ENCODE measurements at regions not wholly inside any gene's neighbourhood (a gene's known extent, or its start where the extent isn't known, plus 50 kb on each side); places are given as distances from the start of the nearest gene placed in this dataset.

- H3K4me3 ChIP-seq (ENCODE audit: low read depth, low read length), result no peak overlapping the region
- CTCF ChIA-PET, result no interaction called here
- no peaks in the 10 kb centered on the region for H3K4me1 ChIP-seq (ENCODE audit: control insufficient read depth, insufficient read depth, low read length)
- no peaks in the 10 kb centered on the region for H3K9me3 ChIP-seq (ENCODE audit: control insufficient read depth, insufficient read depth, low read depth, low read length)
- POLR2A ChIA-PET, result no interaction called here
- no peak overlapping the region for H3K27ac ChIP-seq (ENCODE audit: extremely low read depth, low read depth, low read length)
- H3K36me3 ChIP-seq (ENCODE audit: control insufficient read depth in 2 of 2, insufficient read depth in 1 of 2, low read length in 2 of 2), result no peaks in the 10 kb centered on the region
- TF ChIP-seq, protein P1, sequence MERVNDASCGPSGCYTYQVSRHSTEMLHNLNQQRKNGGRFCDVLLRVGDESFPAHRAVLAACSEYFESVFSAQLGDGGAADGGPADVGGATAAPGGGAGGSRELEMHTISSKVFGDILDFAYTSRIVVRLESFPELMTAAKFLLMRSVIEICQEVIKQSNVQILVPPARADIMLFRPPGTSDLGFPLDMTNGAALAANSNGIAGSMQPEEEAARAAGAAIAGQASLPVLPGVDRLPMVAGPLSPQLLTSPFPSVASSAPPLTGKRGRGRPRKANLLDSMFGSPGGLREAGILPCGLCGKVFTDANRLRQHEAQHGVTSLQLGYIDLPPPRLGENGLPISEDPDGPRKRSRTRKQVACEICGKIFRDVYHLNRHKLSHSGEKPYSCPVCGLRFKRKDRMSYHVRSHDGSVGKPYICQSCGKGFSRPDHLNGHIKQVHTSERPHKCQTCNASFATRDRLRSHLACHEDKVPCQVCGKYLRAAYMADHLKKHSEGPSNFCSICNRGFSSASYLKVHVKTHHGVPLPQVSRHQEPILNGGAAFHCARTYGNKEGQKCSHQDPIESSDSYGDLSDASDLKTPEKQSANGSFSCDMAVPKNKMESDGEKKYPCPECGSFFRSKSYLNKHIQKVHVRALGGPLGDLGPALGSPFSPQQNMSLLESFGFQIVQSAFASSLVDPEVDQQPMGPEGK (tag by site-specific recombination; IDR thresholded peaks at IDR 0.05), result no peak
- no peak for TF ChIP-seq ZNF560 (tag by site-specific recombination; IDR thresholded peaks at IDR 0.05; ENCODE audit: borderline replicate concordance)
- no peak for TF ChIP-seq ZXDB (tag by site-specific recombination; IDR thresholded peaks at IDR 0.05)
- TF ChIP-seq, protein P2, sequence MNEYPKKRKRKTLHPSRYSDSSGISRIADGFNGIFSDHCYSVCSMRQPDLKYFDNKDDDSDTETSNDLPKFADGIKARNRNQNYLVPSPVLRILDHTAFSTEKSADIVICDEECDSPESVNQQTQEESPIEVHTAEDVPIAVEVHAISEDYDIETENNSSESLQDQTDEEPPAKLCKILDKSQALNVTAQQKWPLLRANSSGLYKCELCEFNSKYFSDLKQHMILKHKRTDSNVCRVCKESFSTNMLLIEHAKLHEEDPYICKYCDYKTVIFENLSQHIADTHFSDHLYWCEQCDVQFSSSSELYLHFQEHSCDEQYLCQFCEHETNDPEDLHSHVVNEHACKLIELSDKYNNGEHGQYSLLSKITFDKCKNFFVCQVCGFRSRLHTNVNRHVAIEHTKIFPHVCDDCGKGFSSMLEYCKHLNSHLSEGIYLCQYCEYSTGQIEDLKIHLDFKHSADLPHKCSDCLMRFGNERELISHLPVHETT (tag by site-specific recombination; IDR thresholded peaks at IDR 0.05), result no peak
Observed at GRCh38 chr2:84175970-84176369, 283.1 kb downstream of the SUCLG1 start.

- TF ChIP-seq, protein P3, sequence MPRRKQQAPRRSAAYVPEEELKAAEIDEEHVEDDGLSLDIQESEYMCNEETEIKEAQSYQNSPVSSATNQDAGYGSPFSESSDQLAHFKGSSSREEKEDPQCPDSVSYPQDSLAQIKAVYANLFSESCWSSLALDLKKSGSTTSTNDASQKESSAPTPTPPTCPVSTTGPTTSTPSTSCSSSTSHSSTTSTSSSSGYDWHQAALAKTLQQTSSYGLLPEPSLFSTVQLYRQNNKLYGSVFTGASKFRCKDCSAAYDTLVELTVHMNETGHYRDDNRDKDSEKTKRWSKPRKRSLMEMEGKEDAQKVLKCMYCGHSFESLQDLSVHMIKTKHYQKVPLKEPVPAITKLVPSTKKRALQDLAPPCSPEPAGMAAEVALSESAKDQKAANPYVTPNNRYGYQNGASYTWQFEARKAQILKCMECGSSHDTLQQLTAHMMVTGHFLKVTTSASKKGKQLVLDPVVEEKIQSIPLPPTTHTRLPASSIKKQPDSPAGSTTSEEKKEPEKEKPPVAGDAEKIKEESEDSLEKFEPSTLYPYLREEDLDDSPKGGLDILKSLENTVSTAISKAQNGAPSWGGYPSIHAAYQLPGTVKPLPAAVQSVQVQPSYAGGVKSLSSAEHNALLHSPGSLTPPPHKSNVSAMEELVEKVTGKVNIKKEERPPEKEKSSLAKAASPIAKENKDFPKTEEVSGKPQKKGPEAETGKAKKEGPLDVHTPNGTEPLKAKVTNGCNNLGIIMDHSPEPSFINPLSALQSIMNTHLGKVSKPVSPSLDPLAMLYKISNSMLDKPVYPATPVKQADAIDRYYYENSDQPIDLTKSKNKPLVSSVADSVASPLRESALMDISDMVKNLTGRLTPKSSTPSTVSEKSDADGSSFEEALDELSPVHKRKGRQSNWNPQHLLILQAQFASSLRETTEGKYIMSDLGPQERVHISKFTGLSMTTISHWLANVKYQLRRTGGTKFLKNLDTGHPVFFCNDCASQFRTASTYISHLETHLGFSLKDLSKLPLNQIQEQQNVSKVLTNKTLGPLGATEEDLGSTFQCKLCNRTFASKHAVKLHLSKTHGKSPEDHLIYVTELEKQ (tag by site-specific recombination; IDR thresholded peaks at IDR 0.05; ENCODE audit: borderline replicate concordance), result no peak
- TF ChIP-seq, protein P4, sequence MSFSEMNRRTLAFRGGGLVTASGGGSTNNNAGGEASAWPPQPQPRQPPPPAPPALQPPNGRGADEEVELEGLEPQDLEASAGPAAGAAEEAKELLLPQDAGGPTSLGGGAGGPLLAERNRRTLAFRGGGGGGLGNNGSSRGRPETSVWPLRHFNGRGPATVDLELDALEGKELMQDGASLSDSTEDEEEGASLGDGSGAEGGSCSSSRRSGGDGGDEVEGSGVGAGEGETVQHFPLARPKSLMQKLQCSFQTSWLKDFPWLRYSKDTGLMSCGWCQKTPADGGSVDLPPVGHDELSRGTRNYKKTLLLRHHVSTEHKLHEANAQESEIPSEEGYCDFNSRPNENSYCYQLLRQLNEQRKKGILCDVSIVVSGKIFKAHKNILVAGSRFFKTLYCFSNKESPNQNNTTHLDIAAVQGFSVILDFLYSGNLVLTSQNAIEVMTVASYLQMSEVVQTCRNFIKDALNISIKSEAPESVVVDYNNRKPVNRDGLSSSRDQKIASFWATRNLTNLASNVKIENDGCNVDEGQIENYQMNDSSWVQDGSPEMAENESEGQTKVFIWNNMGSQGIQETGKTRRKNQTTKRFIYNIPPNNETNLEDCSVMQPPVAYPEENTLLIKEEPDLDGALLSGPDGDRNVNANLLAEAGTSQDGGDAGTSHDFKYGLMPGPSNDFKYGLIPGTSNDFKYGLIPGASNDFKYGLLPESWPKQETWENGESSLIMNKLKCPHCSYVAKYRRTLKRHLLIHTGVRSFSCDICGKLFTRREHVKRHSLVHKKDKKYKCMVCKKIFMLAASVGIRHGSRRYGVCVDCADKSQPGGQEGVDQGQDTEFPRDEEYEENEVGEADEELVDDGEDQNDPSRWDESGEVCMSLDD (tag by site-specific recombination; IDR thresholded peaks at IDR 0.05), result no peak
- TF ChIP-seq ZSCAN30 (tag by site-specific recombination; IDR thresholded peaks at IDR 0.05) (no peak), SETDB1 (IDR thresholded peaks at IDR 0.05; ENCODE audit: insufficient read length, low read length) (no peak)
- no peak overlapping the region for H3K4me3 ChIP-seq (ENCODE audit: low read depth, low read length)
- no peak overlapping the region for H3K27ac ChIP-seq (ENCODE audit: extremely low read depth, low read depth, low read length)
- CTCF ChIA-PET, result no interaction called here
- H3K36me3 ChIP-seq (ENCODE audit: control insufficient read depth in 2 of 2, insufficient read depth in 1 of 2, low read length in 2 of 2), result no peaks in the 10 kb centered on the region
- no peaks in the 10 kb centered on the region for H3K4me1 ChIP-seq (ENCODE audit: control insufficient read depth, insufficient read depth, low read length)
- POLR2A ChIA-PET, result no interaction called here
- no peaks in the 10 kb centered on the region for H3K9me3 ChIP-seq (ENCODE audit: control insufficient read depth, insufficient read depth, low read depth, low read length)
Observed at GRCh38 chr2:84175340-84175739, 283.7 kb downstream of the SUCLG1 start.

- ChIA-PET POLR2A (no interaction called here), CTCF (no interaction called here)
- no peaks in the 10 kb centered on the region for H3K9me3 ChIP-seq (ENCODE audit: control insufficient read depth, insufficient read depth, low read depth, low read length)
- H3K4me1 ChIP-seq (ENCODE audit: control insufficient read depth, insufficient read depth, low read length), result no peaks in the 10 kb centered on the region
- no peak overlapping the region for H3K27ac ChIP-seq (ENCODE audit: extremely low read depth, low read depth, low read length)
- no peaks in the 10 kb centered on the region for H3K36me3 ChIP-seq (ENCODE audit: control insufficient read depth in 2 of 2, insufficient read depth in 1 of 2, low read length in 2 of 2)
- no peak overlapping the region for H3K4me3 ChIP-seq (ENCODE audit: low read depth, low read length)
- no peak for TF ChIP-seq SALL2 (tag by site-specific recombination; IDR thresholded peaks at IDR 0.05; ENCODE audit: borderline replicate concordance)
- no peak for TF ChIP-seq ZNF350 (tag by site-specific recombination; IDR thresholded peaks at IDR 0.05)
- 0 out of 2 replicates have a peak, but pooled peaks have one; percentile 31 for TF ChIP-seq ATF2 (tag by site-specific recombination; IDR thresholded peaks at IDR 0.05; ENCODE audit: low read depth)
- TF ChIP-seq INSM2 (tag by site-specific recombination; IDR thresholded peaks at IDR 0.05), result no peak
- TF ChIP-seq ZNF76 (tag by site-specific recombination; IDR thresholded peaks at IDR 0.05; ENCODE audit: borderline replicate concordance, low read depth), result no peak
- no peak for TF ChIP-seq YY2 (tag by site-specific recombination; IDR thresholded peaks at IDR 0.05)
- no peak for TF ChIP-seq ZNF544 (tag by site-specific recombination; IDR thresholded peaks at IDR 0.05)
- no peak for TF ChIP-seq HOXC10 (CRISPR knock-in tag; IDR thresholded peaks at IDR 0.05)
- no peak for TF ChIP-seq ZNF394 (tag by site-specific recombination; IDR thresholded peaks at IDR 0.05; ENCODE audit: borderline replicate concordance)
Observed at GRCh38 chr2:84173041-84173440, 286.0 kb downstream of the SUCLG1 start.

All from HEK293 (cell line).